Endothelial cell of umbilical vein (primary cell): ENCODE measurements at regions not wholly inside any gene's neighbourhood (a gene's known extent, or its start where the extent isn't known, plus 50 kb on each side); places are given as distances from the start of the nearest gene placed in this dataset.

Experiments used
- BruUV-seq: library from RNA; stranded (reverse); fragments of 400-500 nt; replicated peaks from 2 replicates; lab custom pipeline; 2021; lab: Mats Ljungman, UMichigan
- CTCF ChIA-PET: fragments of 300-600, 350-600 bp; sonication (Branson Sonifier 250); formaldehyde crosslinking; loops from one replicate; lab custom pipeline; 2021; ENCODE audit warnings: antibody characterized with exemption, inconsistent platforms; lab: Charles Lee
- POLR2A ChIA-PET: fragments of 300-600, 350-600 bp; sonication (Branson Sonifier 250); formaldehyde crosslinking; loops from one replicate; lab custom pipeline; 2021; ENCODE audit warnings: antibody characterized with exemption, inconsistent platforms; lab: Charles Lee
- DNase-seq: peaks from one replicate; pipeline ENCODE4 v3.0.0-alpha.2; 2011; ENCODE audit warnings: low read depth, low spot score
- FAIRE-seq: peaks from 2 replicates; lab custom pipeline; 2011; peaks lifted over from hg19 to GRCh38; lab: Jason Lieb, UNC
- H2AFZ ChIP-seq: 2 replicates; pipeline ENCODE4 v1.6.0; 2012; ENCODE audit warnings: low read depth, low read length, control low read depth, inconsistent platforms
- H3K27ac ChIP-seq: 2 replicates; pipeline ENCODE4 v1.5.1; 2011; ENCODE audit warnings: low read depth, mild to moderate bottlenecking, control low read depth, low read length, moderate library complexity; ENCODE audit not compliant: insufficient read depth
- H3K27me3 ChIP-seq, 2 experiments: 2 replicates each; pipeline versions ENCODE4 v1.6.0 to v1.6.1; 2011; ENCODE audit warnings: low read length in 2 of 2, mixed read lengths in 1 of 2; ENCODE audit not compliant: control insufficient read depth in 2 of 2, insufficient read depth in 2 of 2
- H3K36me3 ChIP-seq, 2 experiments: 2 replicates in 1 of 2; 3 replicates in 1 of 2; pipeline ENCODE4 v1.5.1; 2011; ENCODE audit warnings: low read length in 2 of 2, mild to moderate bottlenecking in 1 of 2, moderate library complexity in 1 of 2; ENCODE audit not compliant: control insufficient read depth in 2 of 2, insufficient read depth in 2 of 2; ENCODE audit errors: extremely low read depth in 1 of 2
- H3K4me1 ChIP-seq: 3 replicates; pipeline ENCODE4 v1.5.1; 2011; ENCODE audit warnings: mild to moderate bottlenecking, low read length; ENCODE audit not compliant: control insufficient read depth, insufficient read depth; ENCODE audit errors: extremely low read depth
- H3K4me2 ChIP-seq: 2 replicates; pipeline ENCODE4 v1.6.1; 2011; ENCODE audit warnings: low read length, control low read depth, mixed read lengths; ENCODE audit not compliant: insufficient read depth
- H3K4me3 ChIP-seq, 3 experiments: fragments of 200-600 bp in 1 of 3; sonication (generic), shearing (Covaris generic) in 1 of 3; replicated peaks in 1 of 3; 2 replicates each; pipeline ENCODE4 v1.5.1; 2011 to 2016; ENCODE audit warnings: control low read depth in 3 of 3, low read length in 3 of 3, mild to moderate bottlenecking in 2 of 3, inconsistent platforms in 1 of 3, low read depth in 1 of 3, moderate library complexity in 1 of 3; ENCODE audit not compliant: insufficient read depth in 1 of 3
- H3K79me2 ChIP-seq: 2 replicates; pipeline ENCODE4 v1.6.0; 2012; ENCODE audit warnings: low read length, inconsistent platforms; ENCODE audit not compliant: control insufficient read depth, insufficient read depth
- H3K9ac ChIP-seq: replicated peaks from 2 replicates; pipeline ENCODE3; 2011; ENCODE audit warnings: low read length, control low read depth; ENCODE audit not compliant: insufficient read depth; ENCODE audit errors: extremely low read depth
- H3K9me1 ChIP-seq: replicated peaks from 3 replicates; pipeline ENCODE4 v1.6.0; 2011; ENCODE audit warnings: mild to moderate bottlenecking, low read length; ENCODE audit not compliant: control insufficient read depth, insufficient read depth; ENCODE audit errors: extremely low read depth
- H3K9me3 ChIP-seq: replicated peaks from 2 replicates; pipeline ENCODE4 v1.5.1; 2012; ENCODE audit warnings: low read length, inconsistent platforms; ENCODE audit not compliant: control insufficient read depth, insufficient read depth
- H4K20me1 ChIP-seq: replicated peaks from 2 replicates; pipeline ENCODE3; 2011; ENCODE audit warnings: mild to moderate bottlenecking, low read length; ENCODE audit not compliant: control insufficient read depth, insufficient read depth; ENCODE audit errors: extremely low read depth
- CTCF ChIP-seq, 2 donors: IDR thresholded peaks; 1 replicate in 1 of 2; 2 replicates in 1 of 2; pipeline ENCODE4 v1.5.1; 2011; ENCODE audit warnings: low read length in 2 of 2, mild to moderate bottlenecking in 2 of 2, moderate library complexity in 2 of 2, control low read depth in 1 of 2, inconsistent platforms in 1 of 2, low read depth in 1 of 2; ENCODE audit not compliant: insufficient read depth in 1 of 2; ENCODE audit errors: extremely low read depth in 1 of 2
- EZH2 ChIP-seq: IDR thresholded peaks from 2 replicates; pipeline ENCODE4 v1.6.1; 2012; ENCODE audit warnings: borderline replicate concordance, low read depth, mild to moderate bottlenecking, moderate library complexity, low read length, inconsistent platforms; ENCODE audit not compliant: severe bottlenecking
- FOS ChIP-seq: IDR thresholded peaks from 2 replicates; pipeline ENCODE4 v1.6.1; 2011; ENCODE audit warnings: mild to moderate bottlenecking, low read length, moderate library complexity, borderline replicate concordance; ENCODE audit not compliant: insufficient read depth
- GATA2 ChIP-seq: IDR thresholded peaks from 2 replicates; pipeline ENCODE4 v1.7.0; 2011; ENCODE audit warnings: low read depth, mild to moderate bottlenecking, moderate library complexity, mixed read lengths, low read length; ENCODE audit not compliant: insufficient read length, insufficient read depth
- JUN ChIP-seq: IDR thresholded peaks from 2 replicates; pipeline ENCODE4 v1.6.1; 2011; ENCODE audit warnings: borderline replicate concordance, low read depth; ENCODE audit not compliant: insufficient read length, insufficient read depth
- MAX ChIP-seq: IDR thresholded peaks from 2 replicates; pipeline ENCODE4 v1.6.1; 2011; ENCODE audit not compliant: insufficient read depth, insufficient read length
- MYC ChIP-seq: IDR thresholded peaks from one replicate; pipeline ENCODE4 v1.6.1; 2011; ENCODE audit warnings: mild to moderate bottlenecking, low read depth, low read length
- POLR2A ChIP-seq: IDR thresholded peaks from 2 replicates; pipeline ENCODE4 v1.6.1; 2012; ENCODE audit warnings: low read depth, mild to moderate bottlenecking, control low read depth, low read length
- POLR2AphosphoS5 ChIP-seq: IDR thresholded peaks from 2 replicates; pipeline ENCODE4 v1.6.1; 2012; ENCODE audit warnings: low read depth, mild to moderate bottlenecking, control low read depth, low read length, moderate library complexity; ENCODE audit not compliant: insufficient read depth
- dilution Hi-C: fragments of 300-500 bp; cut with MboI; formaldehyde crosslinking; loops from one replicate; pipeline ENCODE4 v1.15.0; 2019; ENCODE audit warnings: low sequenced_read_pairs; ENCODE audit not compliant: extremely low pct_ligation_motif_present
- intact Hi-C: fragments of 100-400 bp; cut with micrococcal nuclease; formaldehyde crosslinking; loops from one replicate; pipeline ENCODE4 v1.10.0; 2022

GRCh38 chr1:56185493-56185892 lies 393.9 kb downstream of the PLPP3 start:
- H3K27me3 ChIP-seq: no peaks in the 10 kb centered on the region
- no peak for DNase-seq
- peaks cover 9% of the 10 kb centered on the region for H3K4me1 ChIP-seq
- H3K9me1 ChIP-seq: no peaks in the 10 kb centered on the region
- no peaks in the 10 kb centered on the region for H3K36me3 ChIP-seq
- no peak overlapping the region for H3K4me3 ChIP-seq
- intact Hi-C loops: no loop called here
- H3K9me3 ChIP-seq: no peaks in the 10 kb centered on the region
- dilution Hi-C loops: no loop called here
- TF ChIP-seq MYC: no peak
- no peak for TF ChIP-seq CTCF (IDR thresholded peaks at IDR 0.05; ENCODE audit: extremely low read depth in 1 of 2, insufficient read depth in 1 of 2, low read depth in 1 of 2, low read length in 2 of 2)
- TF ChIP-seq JUN: no peak
- no peak for TF ChIP-seq GATA2
- H2AFZ ChIP-seq: no peak overlapping the region
- H4K20me1 ChIP-seq: no peaks in the 10 kb centered on the region
- ChIA-PET CTCF (no interaction called here), POLR2A (no interaction called here)
- H3K27ac ChIP-seq: no peak overlapping the region
- FAIRE-seq: no peak
- no peaks in the 10 kb centered on the region for H3K79me2 ChIP-seq
- no TSS peak for BruUV-seq
- no peak overlapping the region for H3K9ac ChIP-seq
- no peak overlapping the region for H3K4me2 ChIP-seq

- BruUV-seq: no TSS peak
- POLR2A ChIA-PET: no interaction called here
- no peak for FAIRE-seq
- no peaks in the 10 kb centered on the region for H3K9me3 ChIP-seq
- no peak overlapping the region for H3K4me3 ChIP-seq
- intact Hi-C loops: loop anchor here (2.0 kb wide), 1 partner anchor 70 kb away; no protein-coding TSS in a partner anchor
- H3K9ac ChIP-seq: no peak overlapping the region
- CTCF ChIA-PET: no interaction called here
- no peak overlapping the region for H3K4me2 ChIP-seq
- dilution Hi-C loops: no loop called here
- peaks cover 11% of the 10 kb centered on the region for H3K4me1 ChIP-seq
- DNase-seq: no peak
- no peak for TF ChIP-seq JUN
- TF ChIP-seq POLR2A: no peak
- no peak for TF ChIP-seq MYC
- TF ChIP-seq GATA2: no peak
- no peak for TF ChIP-seq FOS
- no peak for TF ChIP-seq MAX
- no peak for TF ChIP-seq POLR2AphosphoS5
- TF ChIP-seq EZH2: no peak
- TF ChIP-seq CTCF (IDR thresholded peaks at IDR 0.05; ENCODE audit: extremely low read depth in 1 of 2, insufficient read depth in 1 of 2, low read depth in 1 of 2, low read length in 2 of 2): no peak
- H4K20me1 ChIP-seq: no peaks in the 10 kb centered on the region
- no peak overlapping the region for H2AFZ ChIP-seq
- no peak overlapping the region for H3K27ac ChIP-seq
- H3K27me3 ChIP-seq: no peaks in the 10 kb centered on the region
- no peaks in the 10 kb centered on the region for H3K79me2 ChIP-seq
- no peaks in the 10 kb centered on the region for H3K36me3 ChIP-seq
- no peaks in the 10 kb centered on the region for H3K9me1 ChIP-seq
These were observed 396.2 kb downstream of the PLPP3 start for GRCh38 chr1:56183151-56183550.
